ENCODE measurements at regions not wholly inside any gene's neighbourhood (a gene's known extent, or its start where the extent isn't known, plus 50 kb on each side); places are given as distances from the start of the nearest gene placed in this dataset.

DNA sequence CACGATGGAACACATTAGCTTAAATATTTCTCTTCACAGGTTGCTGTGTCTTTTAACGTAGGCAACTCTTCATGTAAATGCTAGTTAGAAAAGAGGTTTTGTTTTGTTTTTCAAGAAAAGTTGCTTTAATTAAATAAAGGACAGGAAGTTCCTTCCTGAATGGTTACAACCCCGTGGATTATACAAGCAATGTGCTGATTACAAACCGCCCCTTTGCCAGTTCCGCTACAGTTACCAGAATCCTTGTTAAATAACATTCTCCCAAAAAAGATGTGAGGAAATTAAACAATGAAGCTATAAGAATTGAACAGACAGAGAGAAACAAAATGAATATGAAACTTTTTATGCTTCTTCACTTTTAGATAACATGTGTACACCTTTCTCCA lies 75.1 kb downstream of the LYZL2 start:
- WGBS (ENCODE audit: insufficient coverage): no CpG with 5 or more reads among the region's 5 CpGs
- Histone ChIP-seq H3K4me2 (replicated peaks; ENCODE audit: extremely low read depth, low read length, poor library complexity, severe bottlenecking) (peak overlapping the region; percentile 47), H3K27ac (ENCODE audit: low read depth in 1 of 2, low read length in 2 of 2) (peak overlapping the region; percentile 63 to 75), H3K4me1 (ENCODE audit: control insufficient read depth in 1 of 2, insufficient read depth in 2 of 2, low read length in 2 of 2) (peaks cover 74 to 92% of the 10 kb centered on the region in 2 donors), H4K20me1 (ENCODE audit: insufficient read depth, low read length) (no peaks in the 10 kb centered on the region), H2AFZ (ENCODE audit: insufficient read depth, low read depth, low read length, poor library complexity, severe bottlenecking) (peak overlapping the region; percentile 31), H3K27me3 (ENCODE audit: control insufficient read depth in 2 of 2, insufficient read depth in 2 of 2, low read length in 2 of 2) (no peaks in the 10 kb centered on the region), H3K79me2 (ENCODE audit: insufficient read depth, low read length) (no peaks in the 10 kb centered on the region), H3K9me3 (replicated peaks in 1 of 2; ENCODE audit: control insufficient read depth in 1 of 2, insufficient read depth in 1 of 2, low read length in 2 of 2) (no peaks in the 10 kb centered on the region), H3K36me3 (replicated peaks in 1 of 2; ENCODE audit: control insufficient read depth in 1 of 2, insufficient read depth in 2 of 2, low read length in 2 of 2) (no peaks in the 10 kb centered on the region), H3K4me3 (replicated peaks in 1 of 3; ENCODE audit: low read depth in 2 of 3, low read length in 3 of 3) (peak overlapping the region in 1 of 3 experiments; percentile 49), H3K9ac (ENCODE audit: insufficient read depth, low read length, poor library complexity, severe bottlenecking) (no peak overlapping the region)
- DNase-seq: peak in 1 of 3 donors; percentile 38
- peaks cover 78% of the 10 kb centered on the region for H3K4me1 Mint-ChIP-seq
- peak overlapping the region in 1 of 2 donors; percentile 52 for H3K4me3 Mint-ChIP-seq
- H3K9me3 Mint-ChIP-seq: peaks cover 0 to 2% (median 0%) of the 10 kb centered on the region in 7 donors
- no peaks in the 10 kb centered on the region for H3K36me3 Mint-ChIP-seq
- H3K27me3 Mint-ChIP-seq (ENCODE audit: low read depth in 3 of 3): peaks cover 0 to 6% (median 1%) of the 10 kb centered on the region in 3 donors
- intact Hi-C loops (cut with micrococcal nuclease): no loop called here
- TF ChIP-seq, protein P1, sequence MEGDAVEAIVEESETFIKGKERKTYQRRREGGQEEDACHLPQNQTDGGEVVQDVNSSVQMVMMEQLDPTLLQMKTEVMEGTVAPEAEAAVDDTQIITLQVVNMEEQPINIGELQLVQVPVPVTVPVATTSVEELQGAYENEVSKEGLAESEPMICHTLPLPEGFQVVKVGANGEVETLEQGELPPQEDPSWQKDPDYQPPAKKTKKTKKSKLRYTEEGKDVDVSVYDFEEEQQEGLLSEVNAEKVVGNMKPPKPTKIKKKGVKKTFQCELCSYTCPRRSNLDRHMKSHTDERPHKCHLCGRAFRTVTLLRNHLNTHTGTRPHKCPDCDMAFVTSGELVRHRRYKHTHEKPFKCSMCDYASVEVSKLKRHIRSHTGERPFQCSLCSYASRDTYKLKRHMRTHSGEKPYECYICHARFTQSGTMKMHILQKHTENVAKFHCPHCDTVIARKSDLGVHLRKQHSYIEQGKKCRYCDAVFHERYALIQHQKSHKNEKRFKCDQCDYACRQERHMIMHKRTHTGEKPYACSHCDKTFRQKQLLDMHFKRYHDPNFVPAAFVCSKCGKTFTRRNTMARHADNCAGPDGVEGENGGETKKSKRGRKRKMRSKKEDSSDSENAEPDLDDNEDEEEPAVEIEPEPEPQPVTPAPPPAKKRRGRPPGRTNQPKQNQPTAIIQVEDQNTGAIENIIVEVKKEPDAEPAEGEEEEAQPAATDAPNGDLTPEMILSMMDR (IDR thresholded peaks at IDR 0.05): no peak
- peak overlapping the region; percentile 71 to 93 (median 87) for H3K27ac Mint-ChIP-seq

DNA sequence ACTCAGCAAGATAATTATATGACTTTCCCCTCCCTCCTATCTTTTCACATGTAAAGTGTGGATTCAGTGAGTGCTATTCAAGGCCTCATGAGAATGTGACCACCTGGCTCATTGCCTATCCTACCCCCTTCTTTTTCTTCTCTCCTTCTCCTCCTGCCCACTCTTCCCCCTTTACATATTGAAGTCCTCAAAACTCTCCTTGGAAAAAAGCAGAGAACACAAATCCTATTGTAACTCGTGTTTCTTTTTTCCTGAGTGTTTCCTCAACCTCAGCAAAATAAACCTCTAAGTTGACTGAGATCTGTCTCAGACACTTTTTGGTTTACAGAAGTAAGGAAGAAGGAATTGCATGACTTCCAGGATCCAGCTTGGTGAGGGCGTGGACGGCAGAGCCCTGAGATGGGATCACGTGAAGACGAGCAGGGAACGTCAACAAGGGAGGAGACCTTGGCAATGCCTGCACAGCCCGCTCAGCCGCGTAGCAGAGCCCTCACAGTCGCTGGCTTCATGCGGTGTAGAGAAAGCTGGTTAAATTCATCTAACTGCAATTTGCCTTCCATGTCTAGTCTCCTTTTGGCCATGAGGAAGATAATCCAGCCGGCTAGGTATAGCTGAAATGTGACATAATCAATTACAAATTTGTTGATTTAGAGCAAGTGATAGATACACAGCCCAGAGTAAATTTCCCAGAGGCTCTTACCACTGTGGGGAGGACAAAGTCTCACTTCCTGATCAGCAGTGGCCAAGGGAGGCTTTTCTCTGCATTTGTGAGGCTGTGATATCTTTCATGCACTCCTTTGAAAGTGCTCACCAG lies 75.7 kb downstream of the LYZL2 start:
- Mint-ChIP-seq H3K9me3 (peaks cover 0 to 2% (median 0%) of the 10 kb centered on the region in 7 donors), H3K4me1 (peaks cover 77% of the 10 kb centered on the region), H3K27me3 (ENCODE audit: low read depth in 3 of 3) (peaks cover 0 to 7% (median 1%) of the 10 kb centered on the region in 3 donors), H3K27ac (peak overlapping the region; percentile 73 to 93 (median 87)), H3K4me3 (peak overlapping the region in 1 of 2 donors; percentile 52), H3K36me3 (no peaks in the 10 kb centered on the region)
- Histone ChIP-seq H3K9me3 (replicated peaks in 1 of 2; ENCODE audit: control insufficient read depth in 1 of 2, insufficient read depth in 1 of 2, low read length in 2 of 2) (no peaks in the 10 kb centered on the region), H3K4me1 (ENCODE audit: control insufficient read depth in 1 of 2, insufficient read depth in 2 of 2, low read length in 2 of 2) (peaks cover 74 to 90% of the 10 kb centered on the region in 2 donors), H3K79me2 (ENCODE audit: insufficient read depth, low read length) (no peaks in the 10 kb centered on the region), H3K9ac (ENCODE audit: insufficient read depth, low read length, poor library complexity, severe bottlenecking) (no peak overlapping the region), H3K27me3 (ENCODE audit: control insufficient read depth in 2 of 2, insufficient read depth in 2 of 2, low read length in 2 of 2) (no peaks in the 10 kb centered on the region), H3K4me2 (replicated peaks; ENCODE audit: extremely low read depth, low read length, poor library complexity, severe bottlenecking) (peak overlapping the region; percentile 47), H2AFZ (ENCODE audit: insufficient read depth, low read depth, low read length, poor library complexity, severe bottlenecking) (peak overlapping the region; percentile 31), H3K27ac (ENCODE audit: low read depth in 1 of 2, low read length in 2 of 2) (peak overlapping the region; percentile 63 to 75), H4K20me1 (ENCODE audit: insufficient read depth, low read length) (no peaks in the 10 kb centered on the region), H3K4me3 (replicated peaks in 1 of 3; ENCODE audit: low read depth in 2 of 3, low read length in 3 of 3) (peak overlapping the region in 1 of 3 experiments; percentile 49), H3K36me3 (replicated peaks in 1 of 2; ENCODE audit: control insufficient read depth in 1 of 2, insufficient read depth in 2 of 2, low read length in 2 of 2) (no peaks in the 10 kb centered on the region)
- TF ChIP-seq, protein P1 (IDR thresholded peaks at IDR 0.05): no peak
- intact Hi-C loops (cut with micrococcal nuclease): no loop called here
- WGBS (ENCODE audit: insufficient coverage): 53% methylated on average over 7 of the region's 12 CpGs
- DNase-seq: peak in 2 of 3 donors; percentile 58 to 64
